ENCODE measurements at regions not wholly inside any gene's neighbourhood (a gene's known extent, or its start where the extent isn't known, plus 50 kb on each side); places are given as distances from the start of the nearest gene placed in this dataset.
A peak's percentile ranks its signal among the peaks of the same experiment; 100 is the strongest.

GRCh38 chr10:129024046-129024445 lies 443.0 kb upstream of the MGMT start:
- DNase-seq (ENCODE audit: low spot score) = no peak

- no peak for DNase-seq (ENCODE audit: low spot score)
Measured at GRCh38 chr10:129025787-129026186, 441.3 kb upstream of the MGMT start.

GRCh38 chr10:129027906-129028305 lies 439.1 kb upstream of the MGMT start:
- no peak for DNase-seq (ENCODE audit: low spot score)

- no peak for DNase-seq (ENCODE audit: low spot score)
Measured at GRCh38 chr10:129028451-129028850, 438.6 kb upstream of the MGMT start.

GRCh38 chr10:129029051-129029450 lies 438.0 kb upstream of the MGMT start:
- DNase-seq (ENCODE audit: low spot score) = no peak

- no peak for DNase-seq (ENCODE audit: low spot score)
Measured at GRCh38 chr10:129029851-129030602, 437.0 kb upstream of the MGMT start.

- DNase-seq (ENCODE audit: low spot score) = no peak
Measured at GRCh38 chr10:129030603-129030895, 436.5 kb upstream of the MGMT start.

- peak; percentile 47 for DNase-seq (ENCODE audit: low spot score)
Measured at GRCh38 chr10:129030996-129031843, 435.8 kb upstream of the MGMT start.

- no peak for DNase-seq (ENCODE audit: low spot score)
Measured at GRCh38 chr10:129031844-129032150, 435.2 kb upstream of the MGMT start.

- no peak for DNase-seq (ENCODE audit: low spot score)
Measured at GRCh38 chr10:129032372-129033313, 434.4 kb upstream of the MGMT start.

- no peak for DNase-seq (ENCODE audit: low spot score)
Measured at GRCh38 chr10:129033340-129033739, 433.7 kb upstream of the MGMT start.

GRCh38 chr10:129033790-129034272 lies 433.2 kb upstream of the MGMT start:
- DNase-seq (ENCODE audit: low spot score) = no peak

GRCh38 chr10:129035052-129035827 lies 431.8 kb upstream of the MGMT start:
- no peak for DNase-seq (ENCODE audit: low spot score)

- DNase-seq (ENCODE audit: low spot score) = no peak
Measured at GRCh38 chr10:129038522-129038921, 428.5 kb upstream of the MGMT start.

GRCh38 chr10:129039406-129040370 lies 427.4 kb upstream of the MGMT start:
- DNase-seq (ENCODE audit: low spot score) = no peak

- DNase-seq (ENCODE audit: low spot score) = no peak
Measured at GRCh38 chr10:129040377-129040776, 426.7 kb upstream of the MGMT start.

GRCh38 chr10:129041916-129042315 lies 425.1 kb upstream of the MGMT start:
- DNase-seq (ENCODE audit: low spot score) = no peak

- no peak for DNase-seq (ENCODE audit: low spot score)
Measured at GRCh38 chr10:129042776-129043595, 424.1 kb upstream of the MGMT start.

GRCh38 chr10:129043691-129044090 lies 423.4 kb upstream of the MGMT start:
- no peak for DNase-seq (ENCODE audit: low spot score)

GRCh38 chr10:129045599-129045998 lies 421.4 kb upstream of the MGMT start:
- DNase-seq (ENCODE audit: low spot score) = no peak
